ENCODE measurements at regions not wholly inside any gene's neighbourhood (a gene's known extent, or its start where the extent isn't known, plus 50 kb on each side); places are given as distances from the start of the nearest gene placed in this dataset.

- TF ChIP-seq POLR2A (IDR thresholded peaks at IDR 0.05) (no peak), CTCF (IDR thresholded peaks at IDR 0.05) (no peak), EP300 (IDR thresholded peaks at IDR 0.05; ENCODE audit: low read depth) (no peak)
Observed at GRCh38 chr4:17115583-17115982, 217.1 kb upstream of the LDB2 start.
